CD4-positive, alpha-beta T cell (primary cell): ENCODE measurements at regions not wholly inside any gene's neighbourhood (a gene's known extent, or its start where the extent isn't known, plus 50 kb on each side); places are given as distances from the start of the nearest gene placed in this dataset.

ENCODE experiments used
- ATAC-seq: fragments of 200-7000 bp; cut with Tn5 transposase; one replicate; pipeline ENCODE4 v1.10.0; 2022; ENCODE audit warnings: mild to moderate bottlenecking; ENCODE audit not compliant: poor library complexity
- CTCF ChIA-PET: fragments of 350-600 bp; sonication (Branson Sonifier 250); formaldehyde crosslinking; loops from one replicate; lab custom pipeline; 2021; ENCODE audit warnings: antibody characterized with exemption, inconsistent platforms; lab: Charles Lee
- POLR2A ChIA-PET: fragments of 350-600 bp; sonication (Branson Sonifier 250); formaldehyde crosslinking; loops from one replicate; lab custom pipeline; 2021; ENCODE audit warnings: antibody characterized with exemption, inconsistent platforms; lab: Charles Lee
- DNase-seq, 14 experiments: peaks; one replicate each; pipeline ENCODE4 v3.0.0-alpha.2; 2013 to 2020; ENCODE audit warnings: mixed read lengths in 2 of 14
- H3K27ac ChIP-seq, 2 donors: one replicate each; pipeline versions ENCODE4 v1.5.1 to v1.7.0; 2013; ENCODE audit warnings: low read length in 2 of 2, low read depth in 1 of 2, mild to moderate bottlenecking in 1 of 2
- H3K27me3 ChIP-seq, 2 experiments: 1 replicate in 1 of 2; 2 replicates in 1 of 2; pipeline versions ENCODE4 v1.6.1 to v1.7.0; 2013; ENCODE audit warnings: low read length in 2 of 2, control low read depth in 1 of 2, mild to moderate bottlenecking in 1 of 2, moderate library complexity in 1 of 2; ENCODE audit not compliant: insufficient read depth in 2 of 2, control insufficient read depth in 1 of 2
- H3K36me3 ChIP-seq: one replicate; pipeline ENCODE4 v1.6.1; 2013; ENCODE audit warnings: low read length, control low read depth; ENCODE audit not compliant: insufficient read depth
- H3K4me1 ChIP-seq: one replicate; pipeline ENCODE4 v1.6.1; 2013; ENCODE audit warnings: low read length, control low read depth; ENCODE audit not compliant: insufficient read depth
- H3K4me3 ChIP-seq: one replicate; pipeline ENCODE4 v1.5.1; 2013; ENCODE audit warnings: mild to moderate bottlenecking, low read length, moderate library complexity
- H3K9me3 ChIP-seq, 2 experiments: 1 replicate in 1 of 2; 2 replicates in 1 of 2; pipeline versions ENCODE4 v1.6.1 to v1.7.0; 2013; ENCODE audit warnings: low read length in 2 of 2, mild to moderate bottlenecking in 2 of 2, control low read depth in 1 of 2, moderate library complexity in 1 of 2; ENCODE audit not compliant: control insufficient read depth in 1 of 2, insufficient read depth in 1 of 2
- H3K27ac Mint-ChIP-seq: one replicate; pipeline ENCODE4 v1.8.0; 2020; ENCODE audit warnings: mixed read lengths
- H3K27me3 Mint-ChIP-seq: one replicate; pipeline ENCODE4 v1.8.0; 2021; ENCODE audit warnings: mixed read lengths
- H3K36me3 Mint-ChIP-seq: one replicate; pipeline ENCODE4 v1.8.0; 2021; ENCODE audit warnings: low read depth, mixed read lengths
- H3K4me1 Mint-ChIP-seq: one replicate; pipeline ENCODE4 v1.8.0; 2021; ENCODE audit warnings: low read depth, mixed read lengths
- H3K4me3 Mint-ChIP-seq: one replicate; pipeline ENCODE4 v1.8.0; 2020; ENCODE audit warnings: mild to moderate bottlenecking, mixed read lengths
- H3K9me3 Mint-ChIP-seq: one replicate; pipeline ENCODE4 v1.8.0; 2020; ENCODE audit warnings: mixed read lengths
- CTCF ChIP-seq: fragments of 200-600 bp; IDR thresholded peaks from one replicate; pipeline ENCODE4 v1.8.0; 2022; ENCODE audit warnings: antibody characterized with exemption, mild to moderate bottlenecking
- intact Hi-C, 2 experiments: fragments of 100-400 bp; cut with DNase I in 1 of 2; cut with micrococcal nuclease in 1 of 2; formaldehyde crosslinking; loops; one replicate each; pipeline versions ENCODE4 v1.15.1 to v1.9.0; 2023 to 2025; cut with DNase I, micrococcal nuclease

GRCh38 chr5:173499471-173500212, 116.8 kb downstream of the BOD1 start:
- Mint-ChIP-seq H3K36me3 (no peaks in the 10 kb centered on the region), H3K9me3 (no peaks in the 10 kb centered on the region), H3K27me3 (peaks cover 18% of the 10 kb centered on the region), H3K27ac (no peak overlapping the region), H3K4me1 (no peaks in the 10 kb centered on the region), H3K4me3 (no peak overlapping the region)
- Histone ChIP-seq H3K4me3 (no peak overlapping the region), H3K9me3 (peaks cover 0 to 9% of the 10 kb centered on the region in 2 experiments), H3K36me3 (no peaks in the 10 kb centered on the region), H3K27me3 (peaks cover 0 to 4% of the 10 kb centered on the region in 2 experiments), H3K4me1 (no peaks in the 10 kb centered on the region), H3K27ac (no peak overlapping the region)
- POLR2A ChIA-PET: no interaction called here
- ATAC-seq: no peak
- DNase-seq: no peak
- CTCF ChIA-PET: no interaction called here
- intact Hi-C loops: no loop called here
- no peak for TF ChIP-seq CTCF

GRCh38 chr5:173498739-173499470, 117.5 kb downstream of the BOD1 start:
- Mint-ChIP-seq H3K27ac (no peak overlapping the region), H3K9me3 (no peaks in the 10 kb centered on the region), H3K4me1 (no peaks in the 10 kb centered on the region), H3K4me3 (no peak overlapping the region), H3K36me3 (no peaks in the 10 kb centered on the region), H3K27me3 (peaks cover 18% of the 10 kb centered on the region)
- H3K4me3 ChIP-seq: no peak overlapping the region
- no peak overlapping the region for H3K27ac ChIP-seq
- H3K4me1 ChIP-seq: no peaks in the 10 kb centered on the region
- CTCF ChIA-PET: no interaction called here
- H3K9me3 ChIP-seq: peaks cover 0 to 6% of the 10 kb centered on the region in 2 experiments
- DNase-seq (no peak), ATAC-seq (no peak)
- H3K27me3 ChIP-seq: peaks cover under 1 to 4% of the 10 kb centered on the region in 2 experiments
- intact Hi-C loops: no loop called here
- TF ChIP-seq CTCF: no peak
- H3K36me3 ChIP-seq: no peaks in the 10 kb centered on the region
- POLR2A ChIA-PET: no interaction called here

- ATAC-seq: no peak
- Mint-ChIP-seq H3K36me3 (no peaks in the 10 kb centered on the region), H3K27ac (no peak overlapping the region), H3K27me3 (peaks cover 18% of the 10 kb centered on the region), H3K4me1 (no peaks in the 10 kb centered on the region), H3K9me3 (no peaks in the 10 kb centered on the region), H3K4me3 (no peak overlapping the region)
- Histone ChIP-seq H3K27me3 (peaks cover 3 to 4% of the 10 kb centered on the region in 2 experiments), H3K9me3 (peaks cover 0 to 8% of the 10 kb centered on the region in 2 experiments), H3K36me3 (no peaks in the 10 kb centered on the region), H3K4me1 (no peaks in the 10 kb centered on the region), H3K27ac (no peak overlapping the region), H3K4me3 (no peak overlapping the region)
- DNase-seq: no peak
- ChIA-PET CTCF (no interaction called here), POLR2A (no interaction called here)
- no peak for TF ChIP-seq CTCF
- intact Hi-C loops: no loop called here
Measured at GRCh38 chr5:173498286-173498685, 118.2 kb downstream of the BOD1 start.
